HCT116 (cell line): ENCODE measurements at regions not wholly inside any gene's neighbourhood (a gene's known extent, or its start where the extent isn't known, plus 50 kb on each side); places are given as distances from the start of the nearest gene placed in this dataset.

ENCODE experiments used
- ATAC-seq: fragments of 200-7000 bp; cut with Tn5 transposase; 2 replicates; pipeline ENCODE4 v1.9.1; 2020; ENCODE audit warnings: mild to moderate bottlenecking, moderate library complexity
- BruUV-seq: library from RNA; stranded (reverse); fragments of 400-500 nt; replicated peaks from 2 replicates; lab custom pipeline; 2021; lab: Mats Ljungman, UMichigan
- CTCF ChIA-PET: fragments of 300-600 bp; sonication (Branson Sonifier 250); formaldehyde crosslinking; loops from one replicate; lab custom pipeline; 2021; ENCODE audit warnings: antibody characterized with exemption; lab: Charles Lee
- POLR2A ChIA-PET: fragments of 300-600, 350-600 bp; sonication (Branson Sonifier 250); formaldehyde crosslinking; loops from one replicate; lab custom pipeline; 2021; ENCODE audit warnings: antibody characterized with exemption; lab: Charles Lee
- RAD21 ChIA-PET, 2 experiments: fragments of 300-600 bp; sonication (Branson Sonifier 250); formaldehyde crosslinking; loops; one replicate each; lab custom pipeline; 2023; ENCODE audit warnings: low total read pairs in 2 of 2; ENCODE audit not compliant: uncharacterized antibody in 2 of 2, unreplicated experiment in 2 of 2, low non-redundant PET in 1 of 2; lab: Charles Lee
- DNase-seq: peaks from one replicate; pipeline ENCODE4 v3.0.0-alpha.2; 2010; ENCODE audit warnings: low read depth, low spot score
- H2AFZ ChIP-seq: fragments of 200-600 bp; shearing (Covaris generic), sonication (generic); 2 replicates; pipeline ENCODE4 v1.6.1; 2017; ENCODE audit warnings: low read depth, mixed run types, mixed read lengths, antibody characterized with exemption, low read length; ENCODE audit not compliant: poor library complexity, severe bottlenecking
- H3K27ac ChIP-seq: 2 replicates; pipeline ENCODE4 v1.5.1; 2012; ENCODE audit warnings: low read depth, low read length
- H3K27me3 ChIP-seq: fragments of 200-600 bp; sonication (generic); 2 replicates; pipeline ENCODE4 v1.6.1; 2016; ENCODE audit warnings: mixed run types, low read length, mixed read lengths; ENCODE audit not compliant: insufficient read depth
- H3K36me3 ChIP-seq, 2 experiments: fragments of 200-500 bp in 1 of 2; fragments of 200-600 bp in 1 of 2; sonication (Bioruptor generic) in 1 of 2; sonication (generic) in 1 of 2; 2 replicates each; pipeline versions ENCODE4 v1.5.1 to v1.6.1; 2014 to 2016; ENCODE audit warnings: low read length in 2 of 2, inconsistent platforms in 1 of 2, mixed read lengths in 1 of 2, mixed run types in 1 of 2; ENCODE audit not compliant: insufficient read depth in 2 of 2, control insufficient read depth in 1 of 2
- H3K4me1 ChIP-seq, 2 experiments: fragments of 200-600 bp in 1 of 2; sonication (generic) in 1 of 2; 2 replicates each; pipeline versions ENCODE4 v1.5.1 to v1.6.1; 2012 to 2017; ENCODE audit warnings: low read length in 2 of 2, inconsistent platforms in 1 of 2, mild to moderate bottlenecking in 1 of 2, mixed read lengths in 1 of 2, mixed run types in 1 of 2, moderate library complexity in 1 of 2; ENCODE audit not compliant: insufficient read depth in 2 of 2, control insufficient read depth in 1 of 2
- H3K4me2 ChIP-seq: fragments of 200-600 bp; sonication (generic); 2 replicates; pipeline ENCODE4 v1.6.1; 2017; ENCODE audit warnings: mixed run types, low read length, mixed read lengths
- H3K4me3 ChIP-seq, 2 experiments: fragments of 200-600 bp in 1 of 2; sonication (generic) in 1 of 2; replicated peaks in 1 of 2; 2 replicates each; pipeline ENCODE4 v1.5.1; 2011 to 2016; ENCODE audit warnings: low read length in 2 of 2, control low read depth in 1 of 2, low read depth in 1 of 2, mild to moderate bottlenecking in 1 of 2, mixed read lengths in 1 of 2, mixed run types in 1 of 2
- H3K79me2 ChIP-seq: fragments of 200-600 bp; sonication (generic); 2 replicates; pipeline ENCODE4 v1.6.1; 2017; ENCODE audit warnings: mild to moderate bottlenecking, mixed run types, low read length, moderate library complexity, mixed read lengths; ENCODE audit not compliant: insufficient read depth
- H3K9ac ChIP-seq: fragments of 200-600 bp; sonication (generic); 2 replicates; pipeline ENCODE4 v1.6.1; 2016; ENCODE audit warnings: low read length, mixed read lengths
- H3K9me2 ChIP-seq: fragments of 200-600 bp; sonication (generic), shearing (Covaris generic); 2 replicates; pipeline ENCODE4 v1.6.1; 2017; ENCODE audit warnings: mixed run types, mild to moderate bottlenecking, moderate library complexity; ENCODE audit not compliant: insufficient read depth
- H3K9me3 ChIP-seq, 2 experiments: fragments of 200-500 bp in 1 of 2; fragments of 200-600 bp in 1 of 2; sonication (Bioruptor generic) in 1 of 2; sonication (generic) in 1 of 2; 2 replicates each; pipeline ENCODE4 v1.6.1; 2014 to 2017; ENCODE audit warnings: low read length in 2 of 2, mixed read lengths in 2 of 2, inconsistent platforms in 1 of 2, low read depth in 1 of 2, mild to moderate bottlenecking in 1 of 2, mixed run types in 1 of 2, moderate library complexity in 1 of 2; ENCODE audit not compliant: control insufficient read depth in 1 of 2, insufficient read depth in 1 of 2
- H4K20me1 ChIP-seq: fragments of 200-600 bp; sonication (generic), shearing (Covaris generic); 2 replicates; pipeline ENCODE4 v1.6.1; 2017; ENCODE audit warnings: mixed run types, mild to moderate bottlenecking, moderate library complexity; ENCODE audit not compliant: insufficient read depth
- CBX3 ChIP-seq: IDR thresholded peaks from 2 replicates; pipeline ENCODE4 v1.6.1; 2012; ENCODE audit warnings: low read depth
- EGR1 ChIP-seq: IDR thresholded peaks from 2 replicates; pipeline ENCODE4 v1.6.1; 2012; ENCODE audit warnings: low read depth
- ELF1 ChIP-seq: IDR thresholded peaks from 2 replicates; pipeline ENCODE4 v1.6.1; 2012; ENCODE audit warnings: low read depth, borderline replicate concordance
- EZH2phosphoT487 ChIP-seq: fragments of 200-600 bp; IDR thresholded peaks from 2 replicates; pipeline ENCODE4 v1.6.1; 2018; ENCODE audit warnings: antibody characterized with exemption, borderline replicate concordance
- JUND ChIP-seq: IDR thresholded peaks from 2 replicates; pipeline ENCODE4 v1.6.1; 2012
- POLR2A ChIP-seq: IDR thresholded peaks from 2 replicates; pipeline ENCODE4 v1.7.0; 2011; ENCODE audit warnings: borderline replicate concordance; ENCODE audit not compliant: insufficient read depth, insufficient read length; ENCODE audit errors: extremely low read depth
- POLR2AphosphoS5 ChIP-seq: IDR thresholded peaks from 2 replicates; pipeline ENCODE4 v1.6.1; 2011; ENCODE audit warnings: mild to moderate bottlenecking, low read depth, low read length, moderate library complexity
- SIN3A ChIP-seq: IDR thresholded peaks from 2 replicates; pipeline ENCODE4 v1.6.1; 2012; ENCODE audit warnings: low read depth
- SP1 ChIP-seq: IDR thresholded peaks from 2 replicates; pipeline ENCODE4 v1.6.1; 2012; ENCODE audit warnings: low read depth
- SRF ChIP-seq: IDR thresholded peaks from 2 replicates; pipeline ENCODE4 v1.6.1; 2012; ENCODE audit warnings: low read depth
- TCF7L2 ChIP-seq: IDR thresholded peaks from 2 replicates; pipeline ENCODE4 v1.7.0; 2011; ENCODE audit warnings: borderline replicate concordance, inconsistent platforms; ENCODE audit not compliant: insufficient read depth, insufficient read length; ENCODE audit errors: extremely low read depth
- YY1 ChIP-seq: IDR thresholded peaks from 2 replicates; pipeline ENCODE4 v1.6.1; 2011; ENCODE audit warnings: low read length, low read depth, moderate library complexity, mild to moderate bottlenecking; ENCODE audit not compliant: insufficient replicate concordance; ENCODE audit errors: extremely low read depth
- ZFX ChIP-seq: fragments of 450-650 bp; IDR thresholded peaks from 2 replicates; pipeline ENCODE4 v1.6.1; 2017
- ZNF274 ChIP-seq: fragments of 200-500 bp; sonication (Bioruptor generic); IDR thresholded peaks from 2 replicates; pipeline ENCODE4 v1.6.1; 2014; ENCODE audit warnings: mild to moderate bottlenecking, low read depth, low read length, inconsistent platforms
- intact Hi-C: fragments of 100-400 bp; cut with micrococcal nuclease; formaldehyde crosslinking; loops from 2 replicates; pipeline ENCODE4 v1.10.0; 2022
- TF ChIP-seq, protein P1 (sequence below): IDR thresholded peaks from 2 replicates; pipeline ENCODE4 v1.6.1; 2012
- TF ChIP-seq, protein P2 (sequence below), 3 experiments: fragments of 200-600 bp in 1 of 3; sonication (generic) in 1 of 3; IDR thresholded peaks in 2 of 3; conservative IDR thresholded peaks in 1 of 3; 2 replicates each; pipeline ENCODE4 v1.5.1; 2012 to 2017; ENCODE audit warnings: low read depth in 2 of 3, low read length in 2 of 3, antibody characterized with exemption in 1 of 3, borderline replicate concordance in 1 of 3, control low read depth in 1 of 3, mild to moderate bottlenecking in 1 of 3, mixed read lengths in 1 of 3, mixed run types in 1 of 3, moderate library complexity in 1 of 3; ENCODE audit not compliant: insufficient read depth in 1 of 3
- TF ChIP-seq, protein P3 (sequence below): IDR thresholded peaks from 2 replicates; pipeline ENCODE4 v1.6.1; 2012; ENCODE audit warnings: low read depth
- TF ChIP-seq, protein P4 (sequence below): IDR thresholded peaks from 2 replicates; pipeline ENCODE4 v1.6.1; 2012
- TF ChIP-seq, protein P5 (sequence below): IDR thresholded peaks from 2 replicates; pipeline ENCODE4 v1.6.1; 2011; ENCODE audit warnings: mild to moderate bottlenecking, low read length, moderate library complexity; ENCODE audit not compliant: insufficient replicate concordance; ENCODE audit errors: extremely low read depth

DNA sequence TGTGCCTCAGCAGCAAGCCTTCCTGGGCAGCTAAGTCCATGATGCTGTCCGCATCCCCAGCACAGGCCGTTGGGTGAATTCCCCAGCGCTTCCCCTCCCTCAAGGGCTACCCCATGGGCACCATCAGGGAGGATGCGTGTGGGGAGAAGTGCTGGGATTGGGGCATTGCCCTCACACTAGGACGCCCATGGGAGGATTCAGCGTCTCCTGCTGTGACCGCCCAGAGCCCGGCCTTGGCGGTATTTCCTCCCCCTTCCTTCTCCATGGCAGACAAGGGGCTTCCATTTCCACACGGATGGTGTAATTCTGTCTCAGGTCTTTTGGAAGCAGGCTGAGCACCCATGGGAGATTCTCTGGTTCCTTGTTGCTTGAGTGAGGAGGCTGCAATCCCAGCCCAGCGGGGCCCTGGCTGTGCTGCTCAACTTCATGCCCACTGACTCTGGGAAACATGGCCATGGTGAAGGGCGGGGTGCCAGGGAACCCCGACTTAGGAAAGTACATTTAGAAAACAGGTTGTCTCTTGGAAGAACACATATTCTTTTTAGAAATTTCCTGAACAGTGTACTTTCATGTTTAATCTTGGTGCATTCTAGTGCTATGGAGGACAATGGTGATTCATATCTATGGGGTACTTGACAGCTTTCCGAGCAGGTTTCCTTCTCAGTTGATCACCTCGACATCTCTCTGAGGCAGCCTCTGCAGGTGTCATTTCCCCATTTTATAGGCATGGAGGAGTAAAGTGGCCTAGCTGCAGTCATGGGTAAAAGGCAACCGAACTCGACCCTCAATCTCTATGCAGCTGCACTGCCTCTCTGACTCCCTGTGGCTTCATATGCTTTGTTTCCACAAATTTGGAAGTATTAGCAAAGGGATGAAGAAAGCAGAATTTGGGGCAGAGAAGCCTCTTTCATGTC, 178.2 kb upstream of the CST7 start:
- Histone ChIP-seq H3K9me3 (0 out of 4 replicates have a peak, but pooled peaks cover 0 to 5% of the 10 kb centered on the region in 2 experiments), H3K4me1 (0 out of 4 replicates have a peak, but pooled peaks cover 0 to 7% of the 10 kb centered on the region in 2 experiments), H2AFZ (no peak overlapping the region), H3K4me3 (no peak overlapping the region), H3K4me2 (no peak overlapping the region), H3K27ac (no peak overlapping the region), H3K27me3 (peaks cover 50% of the 10 kb centered on the region), H3K9me2 (no peaks in the 10 kb centered on the region), H3K36me3 (no peaks in the 10 kb centered on the region), H4K20me1 (no peaks in the 10 kb centered on the region), H3K79me2 (no peaks in the 10 kb centered on the region), H3K9ac (no peak overlapping the region)
- BruUV-seq = no TSS peak
- CTCF ChIA-PET = no interaction called here
- DNase-seq (no peak), ATAC-seq (no peak)
- intact Hi-C loops = no loop called here
- POLR2A ChIA-PET = no interaction called here
- RAD21 ChIA-PET = no interaction called here
- TF ChIP-seq TCF7L2 = no peak
- no peak for TF ChIP-seq POLR2AphosphoS5
- no peak for TF ChIP-seq ZNF274
- no peak for TF ChIP-seq EZH2phosphoT487
- TF ChIP-seq CBX3 = no peak
- TF ChIP-seq JUND = no peak
- TF ChIP-seq, protein P1, sequence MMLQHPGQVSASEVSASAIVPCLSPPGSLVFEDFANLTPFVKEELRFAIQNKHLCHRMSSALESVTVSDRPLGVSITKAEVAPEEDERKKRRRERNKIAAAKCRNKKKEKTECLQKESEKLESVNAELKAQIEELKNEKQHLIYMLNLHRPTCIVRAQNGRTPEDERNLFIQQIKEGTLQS = no peak
- TF ChIP-seq, protein P2, sequence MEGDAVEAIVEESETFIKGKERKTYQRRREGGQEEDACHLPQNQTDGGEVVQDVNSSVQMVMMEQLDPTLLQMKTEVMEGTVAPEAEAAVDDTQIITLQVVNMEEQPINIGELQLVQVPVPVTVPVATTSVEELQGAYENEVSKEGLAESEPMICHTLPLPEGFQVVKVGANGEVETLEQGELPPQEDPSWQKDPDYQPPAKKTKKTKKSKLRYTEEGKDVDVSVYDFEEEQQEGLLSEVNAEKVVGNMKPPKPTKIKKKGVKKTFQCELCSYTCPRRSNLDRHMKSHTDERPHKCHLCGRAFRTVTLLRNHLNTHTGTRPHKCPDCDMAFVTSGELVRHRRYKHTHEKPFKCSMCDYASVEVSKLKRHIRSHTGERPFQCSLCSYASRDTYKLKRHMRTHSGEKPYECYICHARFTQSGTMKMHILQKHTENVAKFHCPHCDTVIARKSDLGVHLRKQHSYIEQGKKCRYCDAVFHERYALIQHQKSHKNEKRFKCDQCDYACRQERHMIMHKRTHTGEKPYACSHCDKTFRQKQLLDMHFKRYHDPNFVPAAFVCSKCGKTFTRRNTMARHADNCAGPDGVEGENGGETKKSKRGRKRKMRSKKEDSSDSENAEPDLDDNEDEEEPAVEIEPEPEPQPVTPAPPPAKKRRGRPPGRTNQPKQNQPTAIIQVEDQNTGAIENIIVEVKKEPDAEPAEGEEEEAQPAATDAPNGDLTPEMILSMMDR (IDR thresholded peaks at IDR 0.05 in 2 of 3, conservative IDR thresholded peaks at IDR 0.05 in 1 of 3; ENCODE audit: borderline replicate concordance in 1 of 3, insufficient read depth in 1 of 3, low read depth in 2 of 3, low read length in 2 of 3) = no peak
- no peak for TF ChIP-seq ELF1
- TF ChIP-seq POLR2A = no peak
- TF ChIP-seq, protein P3, sequence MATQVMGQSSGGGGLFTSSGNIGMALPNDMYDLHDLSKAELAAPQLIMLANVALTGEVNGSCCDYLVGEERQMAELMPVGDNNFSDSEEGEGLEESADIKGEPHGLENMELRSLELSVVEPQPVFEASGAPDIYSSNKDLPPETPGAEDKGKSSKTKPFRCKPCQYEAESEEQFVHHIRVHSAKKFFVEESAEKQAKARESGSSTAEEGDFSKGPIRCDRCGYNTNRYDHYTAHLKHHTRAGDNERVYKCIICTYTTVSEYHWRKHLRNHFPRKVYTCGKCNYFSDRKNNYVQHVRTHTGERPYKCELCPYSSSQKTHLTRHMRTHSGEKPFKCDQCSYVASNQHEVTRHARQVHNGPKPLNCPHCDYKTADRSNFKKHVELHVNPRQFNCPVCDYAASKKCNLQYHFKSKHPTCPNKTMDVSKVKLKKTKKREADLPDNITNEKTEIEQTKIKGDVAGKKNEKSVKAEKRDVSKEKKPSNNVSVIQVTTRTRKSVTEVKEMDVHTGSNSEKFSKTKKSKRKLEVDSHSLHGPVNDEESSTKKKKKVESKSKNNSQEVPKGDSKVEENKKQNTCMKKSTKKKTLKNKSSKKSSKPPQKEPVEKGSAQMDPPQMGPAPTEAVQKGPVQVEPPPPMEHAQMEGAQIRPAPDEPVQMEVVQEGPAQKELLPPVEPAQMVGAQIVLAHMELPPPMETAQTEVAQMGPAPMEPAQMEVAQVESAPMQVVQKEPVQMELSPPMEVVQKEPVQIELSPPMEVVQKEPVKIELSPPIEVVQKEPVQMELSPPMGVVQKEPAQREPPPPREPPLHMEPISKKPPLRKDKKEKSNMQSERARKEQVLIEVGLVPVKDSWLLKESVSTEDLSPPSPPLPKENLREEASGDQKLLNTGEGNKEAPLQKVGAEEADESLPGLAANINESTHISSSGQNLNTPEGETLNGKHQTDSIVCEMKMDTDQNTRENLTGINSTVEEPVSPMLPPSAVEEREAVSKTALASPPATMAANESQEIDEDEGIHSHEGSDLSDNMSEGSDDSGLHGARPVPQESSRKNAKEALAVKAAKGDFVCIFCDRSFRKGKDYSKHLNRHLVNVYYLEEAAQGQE = no peak
- no peak for TF ChIP-seq SP1
- no peak for TF ChIP-seq ZFX
- TF ChIP-seq, protein P4, sequence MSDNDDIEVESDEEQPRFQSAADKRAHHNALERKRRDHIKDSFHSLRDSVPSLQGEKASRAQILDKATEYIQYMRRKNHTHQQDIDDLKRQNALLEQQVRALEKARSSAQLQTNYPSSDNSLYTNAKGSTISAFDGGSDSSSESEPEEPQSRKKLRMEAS = no peak
- TF ChIP-seq YY1 = no peak
- TF ChIP-seq, protein P5, sequence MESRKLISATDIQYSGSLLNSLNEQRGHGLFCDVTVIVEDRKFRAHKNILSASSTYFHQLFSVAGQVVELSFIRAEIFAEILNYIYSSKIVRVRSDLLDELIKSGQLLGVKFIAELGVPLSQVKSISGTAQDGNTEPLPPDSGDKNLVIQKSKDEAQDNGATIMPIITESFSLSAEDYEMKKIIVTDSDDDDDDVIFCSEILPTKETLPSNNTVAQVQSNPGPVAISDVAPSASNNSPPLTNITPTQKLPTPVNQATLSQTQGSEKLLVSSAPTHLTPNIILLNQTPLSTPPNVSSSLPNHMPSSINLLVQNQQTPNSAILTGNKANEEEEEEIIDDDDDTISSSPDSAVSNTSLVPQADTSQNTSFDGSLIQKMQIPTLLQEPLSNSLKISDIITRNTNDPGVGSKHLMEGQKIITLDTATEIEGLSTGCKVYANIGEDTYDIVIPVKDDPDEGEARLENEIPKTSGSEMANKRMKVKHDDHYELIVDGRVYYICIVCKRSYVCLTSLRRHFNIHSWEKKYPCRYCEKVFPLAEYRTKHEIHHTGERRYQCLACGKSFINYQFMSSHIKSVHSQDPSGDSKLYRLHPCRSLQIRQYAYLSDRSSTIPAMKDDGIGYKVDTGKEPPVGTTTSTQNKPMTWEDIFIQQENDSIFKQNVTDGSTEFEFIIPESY = no peak
- TF ChIP-seq SIN3A = no peak
- no peak for TF ChIP-seq SRF
- TF ChIP-seq EGR1 = no peak
